OCI-LY1 (cell line): ENCODE measurements at regions not wholly inside any gene's neighbourhood (a gene's known extent, or its start where the extent isn't known, plus 50 kb on each side); places are given as distances from the start of the nearest gene placed in this dataset.

Source experiments
- EZH2 ChIP-seq: fragments of 200-600 bp; sonication (generic), shearing (Covaris generic); IDR thresholded peaks from 2 replicates; pipeline ENCODE4 v1.8.0; 2017; ENCODE audit warnings: borderline replicate concordance, mixed run types, mild to moderate bottlenecking, antibody characterized with exemption, low read length, moderate library complexity, mixed read lengths
- TF ChIP-seq, protein P1 (sequence below): fragments of 200-600 bp; sonication (generic), shearing (Covaris generic); IDR thresholded peaks from 2 replicates; pipeline ENCODE4 v1.5.1; 2017; ENCODE audit warnings: mild to moderate bottlenecking, antibody characterized with exemption, low read length, moderate library complexity, mixed read lengths

DNA sequence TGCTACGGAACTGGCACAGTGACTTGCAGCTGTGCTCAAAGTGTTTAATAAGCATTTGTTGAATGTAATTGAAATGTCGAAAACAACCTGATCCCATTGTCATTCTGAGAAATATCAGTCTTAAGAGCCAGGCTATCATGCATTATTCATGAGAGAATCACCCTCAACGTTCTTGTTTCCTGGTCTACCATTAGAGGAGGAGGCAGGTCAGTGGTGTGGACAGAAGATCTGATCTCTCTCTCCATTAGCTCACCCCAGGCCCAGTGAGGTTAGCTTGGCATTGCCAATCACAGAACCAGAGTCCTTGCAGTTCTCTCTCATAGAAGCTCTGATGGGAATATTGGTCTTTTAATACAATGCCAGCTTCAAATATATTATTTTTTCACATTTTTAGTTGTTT lies 121.1 kb upstream of the SPON1 start:
- TF ChIP-seq, protein P1, sequence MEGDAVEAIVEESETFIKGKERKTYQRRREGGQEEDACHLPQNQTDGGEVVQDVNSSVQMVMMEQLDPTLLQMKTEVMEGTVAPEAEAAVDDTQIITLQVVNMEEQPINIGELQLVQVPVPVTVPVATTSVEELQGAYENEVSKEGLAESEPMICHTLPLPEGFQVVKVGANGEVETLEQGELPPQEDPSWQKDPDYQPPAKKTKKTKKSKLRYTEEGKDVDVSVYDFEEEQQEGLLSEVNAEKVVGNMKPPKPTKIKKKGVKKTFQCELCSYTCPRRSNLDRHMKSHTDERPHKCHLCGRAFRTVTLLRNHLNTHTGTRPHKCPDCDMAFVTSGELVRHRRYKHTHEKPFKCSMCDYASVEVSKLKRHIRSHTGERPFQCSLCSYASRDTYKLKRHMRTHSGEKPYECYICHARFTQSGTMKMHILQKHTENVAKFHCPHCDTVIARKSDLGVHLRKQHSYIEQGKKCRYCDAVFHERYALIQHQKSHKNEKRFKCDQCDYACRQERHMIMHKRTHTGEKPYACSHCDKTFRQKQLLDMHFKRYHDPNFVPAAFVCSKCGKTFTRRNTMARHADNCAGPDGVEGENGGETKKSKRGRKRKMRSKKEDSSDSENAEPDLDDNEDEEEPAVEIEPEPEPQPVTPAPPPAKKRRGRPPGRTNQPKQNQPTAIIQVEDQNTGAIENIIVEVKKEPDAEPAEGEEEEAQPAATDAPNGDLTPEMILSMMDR, result no peak
- no peak for TF ChIP-seq EZH2
